SK-N-SH (cell line): ENCODE measurements at regions not wholly inside any gene's neighbourhood (a gene's known extent, or its start where the extent isn't known, plus 50 kb on each side); places are given as distances from the start of the nearest gene placed in this dataset.

ENCODE experiments used
- CTCF ChIA-PET: fragments of 300-600, 350-600 bp; formaldehyde crosslinking; extraction: SDS; loops from one replicate; lab custom pipeline; 2021; lab: Yijun Ruan, JAX
- POLR2A ChIA-PET: fragments of 350-600 bp; sonication (Branson Sonifier 250); formaldehyde crosslinking; extraction: SDS; loops from one replicate; lab custom pipeline; 2020; ENCODE audit warnings: antibody characterized with exemption, inconsistent platforms; lab: Yijun Ruan, JAX
- DNase-seq: peaks from one replicate; pipeline ENCODE4 v3.0.0; 2012
- H2AFZ ChIP-seq: fragments of 200-600 bp; sonication (generic); 2 replicates; pipeline ENCODE4 v1.8.1; 2016; ENCODE audit warnings: antibody characterized with exemption, mild to moderate bottlenecking, low read depth
- H3F3A ChIP-seq: fragments of 200-600 bp; sonication (generic); replicated peaks from 2 replicates; pipeline ENCODE3; 2016; ENCODE audit warnings: antibody characterized with exemption, mild to moderate bottlenecking; ENCODE audit not compliant: insufficient read depth
- H3K27ac ChIP-seq, 2 experiments: fragments of 200-500 bp in 1 of 2; fragments of 200-600 bp in 1 of 2; sonication (Bioruptor generic) in 1 of 2; sonication (generic), shearing (Covaris generic) in 1 of 2; 2 replicates each; pipeline versions ENCODE4 v1.5.1 to v1.6.1; 2014 to 2016; ENCODE audit warnings: low read depth in 2 of 2, inconsistent platforms in 1 of 2, low read length in 1 of 2, mild to moderate bottlenecking in 1 of 2, mixed read lengths in 1 of 2
- H3K27me3 ChIP-seq: fragments of 200-600 bp; sonication (generic), shearing (Covaris generic); 2 replicates; pipeline ENCODE4 v1.6.1; 2016; ENCODE audit warnings: mixed run types; ENCODE audit not compliant: insufficient read depth
- H3K36me3 ChIP-seq, 2 experiments: fragments of 200-500 bp in 1 of 2; fragments of 200-600 bp in 1 of 2; sonication (Bioruptor generic) in 1 of 2; sonication (generic) in 1 of 2; replicated peaks in 1 of 2; 2 replicates each; pipeline versions ENCODE3 to v1.5.1; 2014 to 2016; ENCODE audit warnings: low read length in 1 of 2, mild to moderate bottlenecking in 1 of 2; ENCODE audit not compliant: insufficient read depth in 2 of 2, control insufficient read depth in 1 of 2
- H3K4me1 ChIP-seq, 2 experiments: fragments of 200-500 bp in 1 of 2; fragments of 200-600 bp in 1 of 2; sonication (Bioruptor generic) in 1 of 2; sonication (generic), shearing (Covaris generic) in 1 of 2; 2 replicates each; pipeline versions ENCODE4 v1.5.1 to v1.6.1; 2014 to 2016; ENCODE audit warnings: low read depth in 1 of 2, low read length in 1 of 2, mixed run types in 1 of 2; ENCODE audit not compliant: insufficient read depth in 2 of 2, control insufficient read depth in 1 of 2
- H3K4me2 ChIP-seq: fragments of 200-600 bp; sonication (generic), shearing (Covaris generic); 2 replicates; pipeline ENCODE4 v1.6.1; 2017; ENCODE audit warnings: mixed run types
- H3K4me3 ChIP-seq, 2 experiments: fragments of 200-500 bp in 1 of 2; fragments of 200-600 bp in 1 of 2; sonication (Bioruptor generic) in 1 of 2; sonication (generic), shearing (Covaris generic) in 1 of 2; 2 replicates each; pipeline versions ENCODE4 v1.5.1 to v1.8.1; 2014 to 2016; ENCODE audit warnings: low read depth in 2 of 2, inconsistent platforms in 1 of 2, low read length in 1 of 2, mild to moderate bottlenecking in 1 of 2, mixed read lengths in 1 of 2, moderate library complexity in 1 of 2
- H3K79me2 ChIP-seq: fragments of 200-600 bp; sonication (generic); 2 replicates; pipeline ENCODE4 v1.8.1; 2017; ENCODE audit warnings: mild to moderate bottlenecking; ENCODE audit not compliant: insufficient read depth
- H3K9ac ChIP-seq: fragments of 200-600 bp; sonication (generic); 2 replicates; pipeline ENCODE4 v1.6.1; 2017; ENCODE audit warnings: mixed run types
- H3K9me2 ChIP-seq: fragments of 200-600 bp; sonication (generic); 2 replicates; pipeline ENCODE4 v1.6.1; 2017; ENCODE audit warnings: mixed run types
- H3K9me3 ChIP-seq: fragments of 200-600 bp; sonication (generic); 2 replicates; pipeline ENCODE4 v1.6.1; 2017; ENCODE audit warnings: mixed run types, mild to moderate bottlenecking, moderate library complexity
- H4K20me1 ChIP-seq: fragments of 200-600 bp; sonication (generic); 2 replicates; pipeline ENCODE4 v1.6.1; 2017; ENCODE audit warnings: mild to moderate bottlenecking, mixed run types; ENCODE audit not compliant: insufficient read depth
- CHD2 ChIP-seq: fragments of 150-350 bp; IDR thresholded peaks from 2 replicates; pipeline ENCODE4 v1.6.1; 2018; ENCODE audit warnings: low read length; ENCODE audit not compliant: partially characterized antibody
- CTCF ChIP-seq: fragments of 200-600 bp; sonication (generic); IDR thresholded peaks from 2 replicates; pipeline ENCODE4 v1.6.1; 2017; ENCODE audit warnings: antibody characterized with exemption, mild to moderate bottlenecking, moderate library complexity
- ELF1 ChIP-seq: IDR thresholded peaks from 2 replicates; pipeline ENCODE4 v1.4.0; 2012
- EP300 ChIP-seq, 2 experiments: IDR thresholded peaks; 2 replicates each; pipeline versions ENCODE4 v1.4.0 to v1.6.1; 2012; ENCODE audit warnings: borderline replicate concordance in 1 of 2, low read depth in 1 of 2, low read length in 1 of 2
- FOSL2 ChIP-seq: IDR thresholded peaks from 2 replicates; pipeline ENCODE4 v1.4.0; 2012; ENCODE audit warnings: low read depth, mild to moderate bottlenecking, moderate library complexity, borderline replicate concordance
- FOXJ3 ChIP-seq: sonication (generic); formaldehyde crosslinking; IDR thresholded peaks from 2 replicates; pipeline ENCODE4 v1.5.1; 2020; ENCODE audit warnings: mild to moderate bottlenecking, missing genetic modification reagents
- FOXM1 ChIP-seq: IDR thresholded peaks from 2 replicates; pipeline ENCODE4 v1.4.0; 2012; ENCODE audit warnings: low read depth, mild to moderate bottlenecking
- GABPA ChIP-seq: IDR thresholded peaks from 2 replicates; pipeline ENCODE4 v1.4.0; 2012; ENCODE audit warnings: low read depth, mild to moderate bottlenecking
- JUND ChIP-seq: IDR thresholded peaks from 2 replicates; pipeline ENCODE4 v1.4.0; 2012
- MEF2A ChIP-seq: IDR thresholded peaks from 2 replicates; pipeline ENCODE4 v1.4.0; 2012; ENCODE audit warnings: low read depth, borderline replicate concordance
- NRF1 ChIP-seq: IDR thresholded peaks from 2 replicates; pipeline ENCODE4 v1.6.1; 2012; ENCODE audit warnings: low read depth, mild to moderate bottlenecking, low read length
- PBX3 ChIP-seq: IDR thresholded peaks from 2 replicates; pipeline ENCODE4; 2012
- POLR2AphosphoS5 ChIP-seq: IDR thresholded peaks from 2 replicates; pipeline ENCODE4 v1.6.1; 2012; ENCODE audit warnings: low read depth, low read length
- RCOR1 ChIP-seq: fragments of 150-350 bp; IDR thresholded peaks from 2 replicates; pipeline ENCODE4 v1.6.1; 2017; ENCODE audit warnings: antibody characterized with exemption, low read length
- RFX5 ChIP-seq: IDR thresholded peaks from 2 replicates; pipeline ENCODE4 v1.6.1; 2012; ENCODE audit warnings: mild to moderate bottlenecking, improper control_type of control experiment, low read length
- TAF1 ChIP-seq: IDR thresholded peaks from 2 replicates; pipeline ENCODE4 v1.6.1; 2012; ENCODE audit warnings: low read depth, mild to moderate bottlenecking, low read length, moderate library complexity, borderline replicate concordance
- TCF12 ChIP-seq: IDR thresholded peaks from 2 replicates; pipeline ENCODE4 v1.4.0; 2012
- USF1 ChIP-seq: IDR thresholded peaks from 2 replicates; pipeline ENCODE4 v1.4.0; 2012; ENCODE audit warnings: low read depth, borderline replicate concordance
- USF2 ChIP-seq: fragments of 150-350 bp; IDR thresholded peaks from 2 replicates; pipeline ENCODE4 v1.6.1; 2017; ENCODE audit warnings: antibody characterized with exemption, low read length, low read depth, borderline replicate concordance
- YY1 ChIP-seq: IDR thresholded peaks from 2 replicates; pipeline ENCODE4 v1.4.0; 2012; ENCODE audit warnings: low read depth, mild to moderate bottlenecking
- WGBS: methylation state at CpG from one replicate; pipeline ENCODE4 v1.1.6; 2017; ENCODE audit warnings: low lambda C conversion rate; 5-methylcytosine and 5-hydroxymethylcytosine counted together

GRCh38 chr11:122280870-122281269 lies 164.9 kb upstream of the BLID start:
- H3K4me2 ChIP-seq, result no peak overlapping the region
- H3K36me3 ChIP-seq, result no peaks in the 10 kb centered on the region
- H3K79me2 ChIP-seq, result no peaks in the 10 kb centered on the region
- H3K4me1 ChIP-seq, result peaks cover 0 to 5% of the 10 kb centered on the region in 2 experiments; a peak in 1 of 4 replicates
- H4K20me1 ChIP-seq, result no peaks in the 10 kb centered on the region
- POLR2A ChIA-PET, result no interaction called here
- no peaks in the 10 kb centered on the region for H3K9me2 ChIP-seq
- WGBS, result 81% methylated on average over 5 of the region's 5 CpGs
- no peaks in the 10 kb centered on the region for H3K27me3 ChIP-seq
- no peak for DNase-seq
- H3K9ac ChIP-seq, result no peak overlapping the region
- H3K4me3 ChIP-seq, result no peak overlapping the region
- H3F3A ChIP-seq, result no peaks in the 10 kb centered on the region
- H2AFZ ChIP-seq, result no peak overlapping the region
- no peak overlapping the region for H3K27ac ChIP-seq
- TF ChIP-seq NRF1, result no peak
- no peak for TF ChIP-seq TAF1
- no peak for TF ChIP-seq GABPA
- TF ChIP-seq USF2, result no peak
- TF ChIP-seq EP300 (IDR thresholded peaks at IDR 0.05; ENCODE audit: borderline replicate concordance in 1 of 2, low read depth in 1 of 2, low read length in 1 of 2), result no peak
- TF ChIP-seq FOXJ3, result no peak
- no peak for TF ChIP-seq POLR2AphosphoS5
- no peak for TF ChIP-seq ELF1
- TF ChIP-seq FOXM1, result no peak
- no peak for TF ChIP-seq YY1
- no peak for TF ChIP-seq FOSL2
- no peak for TF ChIP-seq RFX5
- TF ChIP-seq TCF12, result no peak
- no peak for TF ChIP-seq JUND
- TF ChIP-seq PBX3, result no peak
- TF ChIP-seq CTCF, result no peak
- TF ChIP-seq USF1, result no peak
- TF ChIP-seq RCOR1, result no peak
- no peak for TF ChIP-seq MEF2A
- no peak for TF ChIP-seq CHD2
- TF ChIP-seq, all 33 proteins: peak for 0
- CTCF ChIA-PET, result no interaction called here
- H3K9me3 ChIP-seq, result no peaks in the 10 kb centered on the region
